GM12874 (cell line): ENCODE measurements at regions not wholly inside any gene's neighbourhood (a gene's known extent, or its start where the extent isn't known, plus 50 kb on each side); places are given as distances from the start of the nearest gene placed in this dataset.

Experiments
- CTCF ChIP-seq: IDR thresholded peaks from 2 replicates; pipeline ENCODE4 v1.5.1; 2011; ENCODE audit warnings: low read depth, mild to moderate bottlenecking, control low read depth, low read length, moderate library complexity; ENCODE audit not compliant: insufficient read depth

DNA sequence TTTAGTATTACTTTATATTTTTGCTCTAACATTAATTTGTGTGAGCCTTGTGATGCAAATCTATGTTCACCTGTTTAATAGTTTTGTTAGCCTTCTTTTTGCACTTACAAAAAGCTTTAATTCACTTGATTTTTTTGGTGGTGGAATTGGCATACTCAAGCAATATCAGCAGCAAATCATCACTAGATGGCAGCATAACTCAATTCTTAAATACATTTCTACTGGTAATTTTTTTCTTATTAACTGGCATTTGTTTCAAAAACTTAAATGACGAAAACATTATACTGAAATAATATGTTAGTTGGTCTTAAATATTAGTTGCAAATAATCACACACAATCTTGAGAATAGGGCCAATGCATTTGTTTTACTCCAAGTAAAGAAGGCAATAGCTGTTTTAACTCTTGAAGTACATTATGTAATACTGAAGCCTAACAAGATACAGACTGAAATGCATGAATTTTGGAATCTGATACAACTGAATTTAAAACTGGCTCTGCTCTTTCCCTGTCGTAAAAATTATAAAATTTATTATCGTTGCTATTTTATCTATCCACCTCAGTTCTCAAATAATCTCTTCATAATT is 151.5 kb downstream of the ATXN7L3B start:
- peak; percentile 25; the same call in 1 of the 2 replicates for TF ChIP-seq CTCF

GRCh38 chr12:74689929-74690328 is 152.3 kb downstream of the ATXN7L3B start:
- no peak for TF ChIP-seq CTCF

DNA sequence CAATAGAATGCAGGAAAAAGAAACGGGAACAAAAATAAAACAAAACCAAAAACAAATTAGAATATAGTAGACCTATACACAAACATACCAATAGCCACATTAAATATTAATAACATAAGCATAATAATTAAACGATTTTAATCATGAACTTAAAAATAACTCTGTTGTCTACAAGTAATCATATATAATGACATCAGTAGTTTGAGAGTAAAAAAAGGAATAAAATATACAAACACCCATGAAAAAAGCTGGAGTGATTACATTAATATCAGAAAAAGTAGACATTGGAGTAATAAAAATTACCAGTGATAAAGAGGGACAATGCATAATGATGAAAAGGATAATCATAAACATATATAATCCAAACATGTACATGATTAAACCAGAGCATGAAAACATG is 181.8 kb downstream of the ATXN7L3B start:
- TF ChIP-seq CTCF: no peak

- no peak for TF ChIP-seq CTCF
These were observed 185.1 kb downstream of the ATXN7L3B start for GRCh38 chr12:74722709-74723108.

DNA sequence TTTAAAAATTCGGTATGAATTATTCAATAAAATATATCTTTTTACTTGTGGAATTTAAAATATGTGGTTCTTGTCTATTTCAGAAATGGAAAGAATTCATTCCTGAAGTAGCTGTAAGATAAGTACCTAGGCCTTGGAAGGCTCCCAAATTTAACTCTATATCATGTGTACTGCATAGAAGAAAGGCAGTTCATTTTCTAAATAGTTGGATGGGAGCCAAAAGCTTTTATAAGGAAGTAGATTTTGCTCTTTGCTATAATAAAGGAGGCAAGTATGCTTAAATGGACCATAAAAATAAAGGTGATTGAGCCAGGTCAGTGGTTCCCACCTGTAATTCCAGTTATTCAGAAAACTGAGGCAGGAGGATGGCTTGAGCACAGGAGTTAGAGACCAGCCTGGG is 187.5 kb downstream of the ATXN7L3B start:
- TF ChIP-seq CTCF: no peak

DNA sequence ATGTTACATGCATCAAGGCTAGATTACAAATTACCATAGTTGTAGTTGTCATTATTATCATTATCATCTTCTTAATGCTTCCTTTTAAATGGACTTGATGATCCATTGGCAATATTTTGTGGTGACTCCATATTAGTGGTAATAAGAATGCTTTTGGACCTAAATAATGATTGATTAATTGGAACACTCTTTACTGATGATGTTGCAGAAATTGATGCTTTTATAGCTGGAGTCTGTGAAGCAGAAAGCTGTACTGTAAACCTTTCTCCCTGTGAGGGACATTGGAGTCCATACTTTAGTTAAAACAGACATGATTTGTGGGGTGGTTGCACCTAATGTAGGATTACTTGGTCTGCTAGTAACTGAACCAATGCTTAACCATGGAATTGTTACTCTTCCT is 190.4 kb downstream of the ATXN7L3B start:
- no peak for TF ChIP-seq CTCF

GRCh38 chr12:74732164-74732784 is 194.6 kb downstream of the ATXN7L3B start:
- no peak for TF ChIP-seq CTCF
